DOHH2 (cell line): ENCODE measurements at regions not wholly inside any gene's neighbourhood (a gene's known extent, or its start where the extent isn't known, plus 50 kb on each side); places are given as distances from the start of the nearest gene placed in this dataset.
"Not testable (repeated sequence)": the region's sequence is repeated elsewhere in the genome, so short reads cannot be mapped to it uniquely, and the experiment has no call there.

ENCODE experiments used
- H3F3A ChIP-seq: fragments of 200-600 bp; sonication (generic), shearing (Covaris generic); 2 replicates; pipeline ENCODE4 v1.6.0; 2016; ENCODE audit warnings: antibody characterized with exemption, mild to moderate bottlenecking; ENCODE audit not compliant: control insufficient read depth, insufficient read depth
- H3K27ac ChIP-seq: fragments of 200-600 bp; sonication (generic); 2 replicates; pipeline ENCODE4 v1.5.1; 2014; ENCODE audit warnings: low read depth, mild to moderate bottlenecking, low read length, moderate library complexity
- H3K27me3 ChIP-seq: fragments of 200-600 bp; sonication (generic); 2 replicates; pipeline ENCODE4 v1.6.1; 2014; ENCODE audit warnings: mild to moderate bottlenecking, low read length, mixed read lengths; ENCODE audit not compliant: control insufficient read depth
- H3K36me3 ChIP-seq: fragments of 200-600 bp; sonication (generic); 2 replicates; pipeline ENCODE4 v1.6.1; 2014; ENCODE audit warnings: mild to moderate bottlenecking, low read length, moderate library complexity, mixed read lengths; ENCODE audit not compliant: control insufficient read depth
- H3K4me1 ChIP-seq: fragments of 200-600 bp; sonication (generic); 2 replicates; pipeline ENCODE4 v1.6.1; 2014; ENCODE audit warnings: mild to moderate bottlenecking, low read length, mixed read lengths; ENCODE audit not compliant: control insufficient read depth
- H3K4me2 ChIP-seq: fragments of 200-600 bp; sonication (generic); 2 replicates; pipeline ENCODE4 v1.6.0; 2014; ENCODE audit warnings: mild to moderate bottlenecking, low read length, moderate library complexity
- H3K4me3 ChIP-seq: fragments of 200-600 bp; sonication (generic); 2 replicates; pipeline ENCODE4 v1.5.1; 2014; ENCODE audit warnings: mild to moderate bottlenecking, low read length, mixed read lengths
- H3K79me2 ChIP-seq: fragments of 200-600 bp; sonication (generic); 2 replicates; pipeline ENCODE4 v1.6.1; 2014; ENCODE audit warnings: mild to moderate bottlenecking, low read length, mixed read lengths; ENCODE audit not compliant: control insufficient read depth
- H3K9me2 ChIP-seq: fragments of 200-600 bp; sonication (generic); replicated peaks from 2 replicates; pipeline ENCODE4 v1.6.1; 2014; ENCODE audit warnings: mild to moderate bottlenecking, low read length, mixed read lengths; ENCODE audit not compliant: control insufficient read depth
- H3K9me3 ChIP-seq: fragments of 200-600 bp; sonication (generic); 2 replicates; pipeline ENCODE4 v1.6.1; 2014; ENCODE audit warnings: antibody characterized with exemption, low read length, mixed read lengths; ENCODE audit not compliant: control insufficient read depth, insufficient read depth
- H4K20me1 ChIP-seq: fragments of 200-600 bp; sonication (generic); 2 replicates; pipeline ENCODE4 v1.6.0; 2014; ENCODE audit warnings: low read depth, mild to moderate bottlenecking, antibody characterized with exemption, low read length, moderate library complexity; ENCODE audit not compliant: control insufficient read depth, insufficient read depth
- EZH2phosphoT487 ChIP-seq: fragments of 200-600 bp; sonication (generic); IDR thresholded peaks from 2 replicates; pipeline ENCODE4 v1.6.1; 2017; ENCODE audit warnings: borderline replicate concordance, mild to moderate bottlenecking, antibody characterized with exemption, low read length, moderate library complexity, mixed read lengths
- TF ChIP-seq, protein P1 (sequence below): fragments of 200-600 bp; sonication (generic); IDR thresholded peaks from one replicate; pipeline ENCODE4 v1.5.1; 2014; ENCODE audit warnings: antibody characterized with exemption, mild to moderate bottlenecking, low read depth, low read length; ENCODE audit not compliant: poor library complexity, severe bottlenecking

DNA sequence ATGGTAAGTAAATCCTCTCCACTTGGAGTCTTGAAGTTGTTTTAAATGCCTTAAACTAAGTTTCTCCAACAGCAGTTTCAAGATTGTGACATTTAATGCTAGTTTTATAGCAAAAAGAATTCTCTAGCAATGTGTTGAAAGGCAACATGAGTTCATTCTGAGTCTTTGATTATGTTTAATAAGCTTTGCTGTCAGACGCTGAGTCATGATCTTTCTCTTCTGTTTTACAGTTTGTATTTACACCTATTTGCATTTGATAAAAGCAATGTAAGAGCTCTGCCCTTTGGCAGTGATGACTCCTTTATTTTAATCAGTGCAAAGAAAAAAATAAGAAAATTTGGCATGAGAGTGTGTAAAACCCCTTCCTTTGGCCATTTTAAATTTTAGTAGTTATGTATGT is 497.7 kb downstream of the STK39 start:
- H3K9me3 ChIP-seq: no peaks in the 10 kb centered on the region
- TF ChIP-seq, protein P1, sequence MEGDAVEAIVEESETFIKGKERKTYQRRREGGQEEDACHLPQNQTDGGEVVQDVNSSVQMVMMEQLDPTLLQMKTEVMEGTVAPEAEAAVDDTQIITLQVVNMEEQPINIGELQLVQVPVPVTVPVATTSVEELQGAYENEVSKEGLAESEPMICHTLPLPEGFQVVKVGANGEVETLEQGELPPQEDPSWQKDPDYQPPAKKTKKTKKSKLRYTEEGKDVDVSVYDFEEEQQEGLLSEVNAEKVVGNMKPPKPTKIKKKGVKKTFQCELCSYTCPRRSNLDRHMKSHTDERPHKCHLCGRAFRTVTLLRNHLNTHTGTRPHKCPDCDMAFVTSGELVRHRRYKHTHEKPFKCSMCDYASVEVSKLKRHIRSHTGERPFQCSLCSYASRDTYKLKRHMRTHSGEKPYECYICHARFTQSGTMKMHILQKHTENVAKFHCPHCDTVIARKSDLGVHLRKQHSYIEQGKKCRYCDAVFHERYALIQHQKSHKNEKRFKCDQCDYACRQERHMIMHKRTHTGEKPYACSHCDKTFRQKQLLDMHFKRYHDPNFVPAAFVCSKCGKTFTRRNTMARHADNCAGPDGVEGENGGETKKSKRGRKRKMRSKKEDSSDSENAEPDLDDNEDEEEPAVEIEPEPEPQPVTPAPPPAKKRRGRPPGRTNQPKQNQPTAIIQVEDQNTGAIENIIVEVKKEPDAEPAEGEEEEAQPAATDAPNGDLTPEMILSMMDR: no peak
- TF ChIP-seq EZH2phosphoT487: no peak
- H3K4me3 ChIP-seq: no peak overlapping the region
- no peaks in the 10 kb centered on the region for H4K20me1 ChIP-seq
- H3K36me3 ChIP-seq: no peaks in the 10 kb centered on the region
- H3K27ac ChIP-seq: no peak overlapping the region
- H3K27me3 ChIP-seq: no peaks in the 10 kb centered on the region
- no peaks in the 10 kb centered on the region for H3K79me2 ChIP-seq
- H3F3A ChIP-seq: no peaks in the 10 kb centered on the region
- no peaks in the 10 kb centered on the region for H3K4me1 ChIP-seq
- H3K4me2 ChIP-seq: no peak overlapping the region
- H3K9me2 ChIP-seq: no peaks in the 10 kb centered on the region

DNA sequence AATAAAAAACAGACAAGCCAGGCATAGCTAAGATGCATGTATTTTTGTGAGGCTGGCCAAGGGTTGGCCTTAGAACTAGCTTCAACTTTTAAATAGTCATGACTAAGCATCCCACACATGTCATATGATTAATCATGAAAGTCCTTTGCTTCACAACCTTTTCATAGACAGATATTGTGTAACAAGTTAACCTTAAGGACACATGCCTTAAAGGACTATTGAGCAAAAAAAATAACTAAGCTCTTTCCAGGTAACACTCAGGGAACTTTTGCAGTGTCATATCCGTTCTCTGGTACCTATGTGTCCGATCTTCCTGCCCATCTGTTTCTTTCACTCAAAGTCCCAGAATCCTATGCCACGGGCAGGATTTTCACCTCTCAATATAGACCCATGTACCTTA is 498.4 kb downstream of the STK39 start:
- Histone ChIP-seq H4K20me1 (no peaks in the 10 kb centered on the region), H3K27ac (no peak overlapping the region), H3K4me3 (no peak overlapping the region), H3K4me1 (no peaks in the 10 kb centered on the region), H3K9me2 (no peaks in the 10 kb centered on the region), H3K4me2 (no peak overlapping the region), H3K9me3 (no peaks in the 10 kb centered on the region), H3K79me2 (no peaks in the 10 kb centered on the region), H3K27me3 (no peaks in the 10 kb centered on the region), H3K36me3 (no peaks in the 10 kb centered on the region), H3F3A (no peaks in the 10 kb centered on the region)
- TF ChIP-seq, protein P1: no peak
- TF ChIP-seq EZH2phosphoT487: no peak

DNA sequence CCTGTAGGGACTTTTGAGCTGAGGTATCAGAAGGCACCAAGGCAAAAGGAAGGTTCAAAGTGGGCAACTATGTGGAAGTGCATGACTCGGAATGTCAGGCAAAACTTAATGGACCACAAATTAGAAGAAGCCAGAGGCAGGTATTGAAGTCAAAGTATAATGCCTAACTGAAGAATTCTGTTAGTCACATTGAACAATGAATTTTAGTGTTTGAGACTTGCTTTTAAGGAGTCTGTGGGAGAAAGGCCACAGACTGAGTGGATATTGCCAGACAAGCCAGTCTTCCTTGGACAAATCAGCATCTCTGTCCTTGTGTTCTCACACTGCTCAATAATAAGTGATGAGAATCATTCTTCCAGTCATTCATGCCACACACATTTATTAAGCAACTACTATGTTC is 498.9 kb downstream of the STK39 start:
- Histone ChIP-seq H3F3A (no peaks in the 10 kb centered on the region), H3K4me3 (no peak overlapping the region), H3K27ac (no peak overlapping the region), H3K9me3 (no peaks in the 10 kb centered on the region), H4K20me1 (no peaks in the 10 kb centered on the region), H3K9me2 (no peaks in the 10 kb centered on the region), H3K27me3 (no peaks in the 10 kb centered on the region), H3K36me3 (no peaks in the 10 kb centered on the region), H3K4me2 (no peak overlapping the region), H3K79me2 (no peaks in the 10 kb centered on the region), H3K4me1 (no peaks in the 10 kb centered on the region)
- TF ChIP-seq, protein P1: no peak
- no peak for TF ChIP-seq EZH2phosphoT487

DNA sequence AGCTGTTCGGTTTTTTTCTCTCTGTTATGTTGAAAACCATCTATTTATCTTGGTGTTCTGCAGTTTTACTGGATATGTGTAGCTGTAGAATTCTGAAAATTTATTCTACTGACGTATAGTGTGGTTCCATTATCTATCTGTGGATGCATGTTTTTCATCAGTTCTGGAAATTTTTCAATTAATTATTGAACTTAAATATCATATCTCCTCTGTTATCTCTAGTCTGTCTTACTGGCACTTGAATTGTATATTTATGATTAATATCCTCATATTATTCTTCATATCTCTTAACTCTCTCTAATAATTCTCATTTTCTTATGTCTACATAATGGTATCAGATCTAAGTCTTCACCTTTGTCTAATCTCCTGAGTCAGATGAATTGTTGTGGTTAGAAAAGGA is 501.7 kb downstream of the STK39 start:
- H3K9me2 ChIP-seq: no peaks in the 10 kb centered on the region
- H3K27ac ChIP-seq: no peak overlapping the region
- no peaks in the 10 kb centered on the region for H3K27me3 ChIP-seq
- no peaks in the 10 kb centered on the region for H3F3A ChIP-seq
- no peaks in the 10 kb centered on the region for H3K36me3 ChIP-seq
- H3K79me2 ChIP-seq: no peaks in the 10 kb centered on the region
- H3K4me3 ChIP-seq: no peak overlapping the region
- H3K4me1 ChIP-seq: no peaks in the 10 kb centered on the region
- TF ChIP-seq, protein P1: no peak
- TF ChIP-seq EZH2phosphoT487: no peak
- H3K4me2 ChIP-seq: no peak overlapping the region
- no peaks in the 10 kb centered on the region for H3K9me3 ChIP-seq
- H4K20me1 ChIP-seq: no peaks in the 10 kb centered on the region

DNA sequence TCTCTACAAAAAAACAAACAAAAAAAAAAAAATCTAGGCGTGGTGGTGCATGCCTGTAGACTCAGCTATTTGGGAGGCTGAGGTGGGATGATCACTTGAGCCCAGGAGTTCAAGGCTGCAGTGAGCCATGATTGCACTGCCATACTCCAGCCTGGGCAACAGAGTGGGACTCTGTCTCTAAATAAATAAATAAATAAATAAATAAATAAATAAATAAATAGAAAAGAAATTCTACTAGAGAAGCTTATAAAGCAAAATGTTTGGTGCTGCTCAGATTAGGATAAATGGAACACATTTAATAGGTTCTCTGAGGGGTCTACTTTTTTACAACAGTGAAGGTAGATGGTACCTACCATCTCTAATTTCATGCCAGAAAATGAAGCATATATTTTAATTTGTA is 507.5 kb downstream of the STK39 start:
- not testable (repeated sequence) for H3K27ac ChIP-seq, H3K4me1 ChIP-seq, H3K9me3 ChIP-seq, H3F3A ChIP-seq, H3K27me3 ChIP-seq, H3K9me2 ChIP-seq, H3K79me2 ChIP-seq, H3K4me2 ChIP-seq, H4K20me1 ChIP-seq, H3K4me3 ChIP-seq, H3K36me3 ChIP-seq
